Calu3 (cell line): ENCODE measurements at regions not wholly inside any gene's neighbourhood (a gene's known extent, or its start where the extent isn't known, plus 50 kb on each side); places are given as distances from the start of the nearest gene placed in this dataset.
"Not testable (repeated sequence)": the region's sequence is repeated elsewhere in the genome, so short reads cannot be mapped to it uniquely, and the experiment has no call there.

Source experiments
- BruUV-seq: library from RNA; stranded (reverse); fragments of 400-500 nt; replicated peaks from 2 replicates; lab custom pipeline; 2021; lab: Mats Ljungman, UMichigan
- CTCF ChIA-PET: fragments of 300-600 bp; sonication (Branson Sonifier 250); formaldehyde crosslinking; loops from one replicate; lab custom pipeline; 2022; ENCODE audit warnings: antibody characterized with exemption; lab: Charles Lee
- DNase-seq: peaks from one replicate; pipeline ENCODE4 v3.0.0; 2022
- H3K27ac Mint-ChIP-seq: one replicate; pipeline ENCODE4 v1.8.0; 2022; ENCODE audit warnings: mixed read lengths; ENCODE audit not compliant: unreplicated experiment
- H3K27me3 Mint-ChIP-seq: one replicate; pipeline ENCODE4 v1.8.0; 2022; ENCODE audit warnings: mixed read lengths; ENCODE audit not compliant: unreplicated experiment
- H3K36me3 Mint-ChIP-seq: one replicate; pipeline ENCODE4 v1.8.0; 2022; ENCODE audit warnings: mild to moderate bottlenecking, moderate library complexity, mixed read lengths; ENCODE audit not compliant: insufficient read depth, unreplicated experiment
- H3K4me1 Mint-ChIP-seq: one replicate; pipeline ENCODE4 v1.8.0; 2022; ENCODE audit warnings: mild to moderate bottlenecking, low read depth, mixed read lengths; ENCODE audit not compliant: unreplicated experiment
- H3K4me3 Mint-ChIP-seq: one replicate; pipeline ENCODE4 v1.8.0; 2022; ENCODE audit warnings: mild to moderate bottlenecking, low read depth, moderate library complexity, mixed read lengths; ENCODE audit not compliant: unreplicated experiment
- H3K9me3 Mint-ChIP-seq: one replicate; pipeline ENCODE4 v1.8.0; 2022; ENCODE audit warnings: low read depth, mixed read lengths; ENCODE audit not compliant: unreplicated experiment
- intact Hi-C: fragments of 100-400 bp; cut with micrococcal nuclease; formaldehyde crosslinking; loops from one replicate; pipeline ENCODE4 v1.10.0; 2022; ENCODE audit not compliant: unreplicated experiment
- TF ChIP-seq, protein P1 (sequence below): fragments of 200-600 bp; IDR thresholded peaks from one replicate; pipeline ENCODE4 v1.8.0; 2022; ENCODE audit warnings: antibody characterized with exemption; ENCODE audit not compliant: unreplicated experiment

DNA sequence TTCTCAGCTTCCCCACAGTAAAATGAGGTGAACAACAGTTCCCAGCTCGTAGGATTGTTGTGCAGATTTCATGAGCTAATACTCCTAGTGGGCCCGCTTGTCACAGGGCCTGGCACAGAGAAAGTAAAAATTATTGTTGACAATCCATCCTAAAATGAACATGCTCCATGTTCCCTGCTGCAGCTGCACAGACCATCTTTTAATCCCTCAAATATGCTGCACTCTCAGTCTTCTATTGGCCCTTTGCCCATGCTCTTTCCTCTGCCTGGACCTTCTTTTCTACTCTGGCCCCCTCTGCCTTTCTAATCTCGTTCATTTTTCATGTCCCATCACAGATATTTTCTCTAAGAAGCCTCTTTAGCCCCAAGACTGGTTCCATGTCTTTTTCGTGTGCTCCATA is 117.7 kb upstream of the NR3C1 start:
- no TSS peak for BruUV-seq
- no peak for DNase-seq
- TF ChIP-seq, protein P1, sequence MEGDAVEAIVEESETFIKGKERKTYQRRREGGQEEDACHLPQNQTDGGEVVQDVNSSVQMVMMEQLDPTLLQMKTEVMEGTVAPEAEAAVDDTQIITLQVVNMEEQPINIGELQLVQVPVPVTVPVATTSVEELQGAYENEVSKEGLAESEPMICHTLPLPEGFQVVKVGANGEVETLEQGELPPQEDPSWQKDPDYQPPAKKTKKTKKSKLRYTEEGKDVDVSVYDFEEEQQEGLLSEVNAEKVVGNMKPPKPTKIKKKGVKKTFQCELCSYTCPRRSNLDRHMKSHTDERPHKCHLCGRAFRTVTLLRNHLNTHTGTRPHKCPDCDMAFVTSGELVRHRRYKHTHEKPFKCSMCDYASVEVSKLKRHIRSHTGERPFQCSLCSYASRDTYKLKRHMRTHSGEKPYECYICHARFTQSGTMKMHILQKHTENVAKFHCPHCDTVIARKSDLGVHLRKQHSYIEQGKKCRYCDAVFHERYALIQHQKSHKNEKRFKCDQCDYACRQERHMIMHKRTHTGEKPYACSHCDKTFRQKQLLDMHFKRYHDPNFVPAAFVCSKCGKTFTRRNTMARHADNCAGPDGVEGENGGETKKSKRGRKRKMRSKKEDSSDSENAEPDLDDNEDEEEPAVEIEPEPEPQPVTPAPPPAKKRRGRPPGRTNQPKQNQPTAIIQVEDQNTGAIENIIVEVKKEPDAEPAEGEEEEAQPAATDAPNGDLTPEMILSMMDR: no peak
- H3K9me3 Mint-ChIP-seq: no peaks in the 10 kb centered on the region
- intact Hi-C loops: no loop called here
- CTCF ChIA-PET: interaction anchor here (1.3 to 1.7 kb wide), 2 partner anchors 10 to 21 kb away, joined by 4 to 5 read pairs; no protein-coding TSS in a partner anchor
- H3K36me3 Mint-ChIP-seq: no peaks in the 10 kb centered on the region
- no peaks in the 10 kb centered on the region for H3K27me3 Mint-ChIP-seq
- H3K27ac Mint-ChIP-seq: no peak overlapping the region
- no peak overlapping the region for H3K4me3 Mint-ChIP-seq
- no peaks in the 10 kb centered on the region for H3K4me1 Mint-ChIP-seq

DNA sequence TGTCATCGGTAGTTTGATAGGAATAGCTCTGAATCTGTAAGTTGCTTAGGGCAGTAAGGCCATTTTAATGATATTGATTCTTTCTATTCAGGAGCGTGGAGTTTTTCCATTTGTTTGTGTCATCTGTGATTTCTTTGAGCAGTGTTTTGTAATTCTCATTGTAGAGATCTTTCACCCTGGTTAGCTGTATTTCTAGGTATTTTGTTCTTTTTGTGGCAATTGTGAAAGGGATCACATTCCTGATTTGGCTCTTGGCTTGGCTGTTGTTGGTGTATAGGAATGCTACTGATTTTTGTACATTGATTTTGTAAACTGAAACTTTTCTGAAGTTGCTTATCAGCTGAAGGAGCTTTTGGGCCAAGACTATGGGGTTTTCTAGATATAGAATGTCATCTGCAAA is 115.7 kb upstream of the NR3C1 start:
- intact Hi-C loops, BruUV-seq, DNase-seq, H3K36me3 Mint-ChIP-seq, H3K4me1 Mint-ChIP-seq, H3K27me3 Mint-ChIP-seq, CTCF ChIA-PET, H3K9me3 Mint-ChIP-seq, H3K27ac Mint-ChIP-seq, H3K4me3 Mint-ChIP-seq: not testable (repeated sequence)

GRCh38 chr5:143517824-143518223 is 114.3 kb upstream of the NR3C1 start:
- H3K27me3 Mint-ChIP-seq, H3K4me3 Mint-ChIP-seq, H3K27ac Mint-ChIP-seq, intact Hi-C loops, CTCF ChIA-PET, BruUV-seq, H3K9me3 Mint-ChIP-seq, H3K4me1 Mint-ChIP-seq, DNase-seq, H3K36me3 Mint-ChIP-seq: not testable (repeated sequence)

DNA sequence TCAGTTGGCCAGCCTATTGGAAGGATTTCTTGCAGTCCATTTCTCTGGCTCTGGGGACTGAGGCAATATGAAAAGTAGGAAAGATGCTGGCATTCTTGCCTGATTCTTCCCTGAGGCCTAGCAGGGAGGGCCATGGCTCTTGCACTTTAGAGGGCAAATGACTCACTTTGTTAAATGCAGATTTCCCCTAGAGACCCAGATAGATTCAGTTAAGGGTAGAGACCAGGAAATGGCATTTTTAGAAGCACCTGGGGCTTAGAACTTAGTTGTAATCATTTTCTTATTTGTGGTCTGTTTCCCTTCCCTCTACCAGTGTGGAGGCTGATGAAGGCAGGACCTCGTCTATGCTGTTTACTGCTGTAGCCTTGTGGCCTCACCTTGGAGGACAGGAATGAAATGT is 112.8 kb upstream of the NR3C1 start:
- TF ChIP-seq, protein P1: no peak
- Mint-ChIP-seq H3K27me3 (no peaks in the 10 kb centered on the region), H3K36me3 (no peaks in the 10 kb centered on the region), H3K4me3 (no peak overlapping the region), H3K9me3 (peaks cover 3% of the 10 kb centered on the region), H3K4me1 (no peaks in the 10 kb centered on the region), H3K27ac (no peak overlapping the region)
- intact Hi-C loops: no loop called here
- no TSS peak for BruUV-seq
- CTCF ChIA-PET: no interaction called here
- no peak for DNase-seq

GRCh38 chr5:143515829-143516228 is 112.3 kb upstream of the NR3C1 start:
- no TSS peak for BruUV-seq

More at GRCh38 chr5:143515829-143516228, 112.3 kb upstream of the NR3C1 start:
- intact Hi-C loops: no loop called here
- no peaks in the 10 kb centered on the region for H3K4me1 Mint-ChIP-seq
- H3K27ac Mint-ChIP-seq: no peak overlapping the region
- no peaks in the 10 kb centered on the region for H3K27me3 Mint-ChIP-seq
- CTCF ChIA-PET: no interaction called here
- H3K9me3 Mint-ChIP-seq: peaks cover 3% of the 10 kb centered on the region
- H3K36me3 Mint-ChIP-seq: no peaks in the 10 kb centered on the region
- DNase-seq: no peak
- no peak overlapping the region for H3K4me3 Mint-ChIP-seq
- TF ChIP-seq, protein P1: no peak
